Gastrocnemius medialis (tissue), 4 donors: ENCODE measurements at regions not wholly inside any gene's neighbourhood (a gene's known extent, or its start where the extent isn't known, plus 50 kb on each side); places are given as distances from the start of the nearest gene placed in this dataset.
A peak's percentile ranks its signal among the peaks of the same experiment; 100 is the strongest.

Experiments used
- ATAC-seq, 2 donors: fragments of 150-250 bp; one replicate each; pipeline ENCODE4 v1.9.1; 2016
- DNase-seq, 2 donors: peaks; one replicate each; pipeline ENCODE4 v3.0.0-alpha.2; 2019
- H3K27ac ChIP-seq, 4 donors: fragments of 200-600 bp; sonication (generic); 1 replicate in 1 of 4; 2 replicates in 3 of 4; pipeline ENCODE4 v1.5.1; 2016 to 2018; ENCODE audit warnings: mild to moderate bottlenecking in 2 of 4, moderate library complexity in 1 of 4
- H3K27me3 ChIP-seq, 3 donors: fragments of 200-600 bp; sonication (generic) in 2 of 3; 1 replicate in 1 of 3; 2 replicates in 2 of 3; pipeline versions ENCODE4 v1.5.1 to v1.6.0; 2016 to 2019; ENCODE audit warnings: mild to moderate bottlenecking in 1 of 3, moderate library complexity in 1 of 3
- H3K36me3 ChIP-seq, 2 donors: fragments of 200-600 bp; sonication (generic) in 1 of 2; one replicate each; pipeline ENCODE4 v1.5.1; 2017 to 2018
- H3K4me1 ChIP-seq, 2 donors: fragments of 200-600 bp; sonication (generic) in 1 of 2; one replicate each; pipeline ENCODE4 v1.5.1; 2016 to 2017; ENCODE audit warnings: mild to moderate bottlenecking in 2 of 2
- H3K4me3 ChIP-seq, 4 donors: fragments of 200-600 bp; sonication (generic) in 3 of 4; 1 replicate in 1 of 4; 2 replicates in 3 of 4; pipeline ENCODE4 v1.5.1; 2016 to 2019; ENCODE audit warnings: mild to moderate bottlenecking in 2 of 4
- H3K9me3 ChIP-seq, 3 donors: fragments of 200-600 bp; sonication (generic) in 2 of 3; 1 replicate in 1 of 3; 2 replicates in 2 of 3; pipeline ENCODE4 v1.5.1; 2016 to 2019
- POLR2A ChIP-seq, 2 donors: fragments of 450-650 bp; IDR thresholded peaks; one replicate each; pipeline ENCODE4 v1.6.1; 2017; ENCODE audit warnings: antibody characterized with exemption in 2 of 2, mild to moderate bottlenecking in 2 of 2, moderate library complexity in 2 of 2
- in situ Hi-C, 4 donors: fragments of 200-750 bp; cut with MboI; loops; one replicate each; pipeline versions ENCODE4 v1.15.0 to v1.8.0; 2017; ENCODE audit warnings: low sequenced_read_pairs in 4 of 4
- intact Hi-C: fragments of 100-400 bp; cut with DNase I; formaldehyde crosslinking; loops from one replicate; pipeline ENCODE4 v1.15.1; 2023; ENCODE audit warnings: low total_unique reads
- TF ChIP-seq, protein P1 (sequence below), 5 experiments: fragments of 450-650 bp in 3 of 5; fragments of 200-600 bp in 2 of 5; sonication (generic) in 2 of 5; IDR thresholded peaks in 4 of 5; conservative IDR thresholded peaks in 1 of 5; 1 replicate in 4 of 5; 2 replicates in 1 of 5; pipeline ENCODE4 v1.5.1; 2016 to 2019; ENCODE audit warnings: antibody characterized with exemption in 5 of 5, mild to moderate bottlenecking in 3 of 5, moderate library complexity in 3 of 5

- Histone ChIP-seq H3K27me3 (no peaks in the 10 kb centered on the region), H3K4me3 (no peak overlapping the region), H3K27ac (no peak overlapping the region), H3K4me1 (no peaks in the 10 kb centered on the region), H3K9me3 (no peaks in the 10 kb centered on the region), H3K36me3 (no peaks in the 10 kb centered on the region)
- DNase-seq (no peak), ATAC-seq (no peak)
- TF ChIP-seq, protein P1, sequence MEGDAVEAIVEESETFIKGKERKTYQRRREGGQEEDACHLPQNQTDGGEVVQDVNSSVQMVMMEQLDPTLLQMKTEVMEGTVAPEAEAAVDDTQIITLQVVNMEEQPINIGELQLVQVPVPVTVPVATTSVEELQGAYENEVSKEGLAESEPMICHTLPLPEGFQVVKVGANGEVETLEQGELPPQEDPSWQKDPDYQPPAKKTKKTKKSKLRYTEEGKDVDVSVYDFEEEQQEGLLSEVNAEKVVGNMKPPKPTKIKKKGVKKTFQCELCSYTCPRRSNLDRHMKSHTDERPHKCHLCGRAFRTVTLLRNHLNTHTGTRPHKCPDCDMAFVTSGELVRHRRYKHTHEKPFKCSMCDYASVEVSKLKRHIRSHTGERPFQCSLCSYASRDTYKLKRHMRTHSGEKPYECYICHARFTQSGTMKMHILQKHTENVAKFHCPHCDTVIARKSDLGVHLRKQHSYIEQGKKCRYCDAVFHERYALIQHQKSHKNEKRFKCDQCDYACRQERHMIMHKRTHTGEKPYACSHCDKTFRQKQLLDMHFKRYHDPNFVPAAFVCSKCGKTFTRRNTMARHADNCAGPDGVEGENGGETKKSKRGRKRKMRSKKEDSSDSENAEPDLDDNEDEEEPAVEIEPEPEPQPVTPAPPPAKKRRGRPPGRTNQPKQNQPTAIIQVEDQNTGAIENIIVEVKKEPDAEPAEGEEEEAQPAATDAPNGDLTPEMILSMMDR (IDR thresholded peaks at IDR 0.05 in 4 of 5, conservative IDR thresholded peaks at IDR 0.05 in 1 of 5): no peak
- TF ChIP-seq POLR2A (IDR thresholded peaks at IDR 0.05): no peak
- intact Hi-C loops: no loop called here
- in situ Hi-C loops: loop anchor here (5.0 to 25.0 kb wide), 6 partner anchors 187 to 410 kb away; no protein-coding TSS in a partner anchor
Measured at GRCh38 chr9:124124729-124125650, 113.4 kb downstream of the LHX2 start.

- H3K9me3 ChIP-seq: no peaks in the 10 kb centered on the region
- in situ Hi-C loops (loop anchor here (5.0 to 25.0 kb wide), 6 partner anchors 187 to 409 kb away; no protein-coding TSS in a partner anchor), intact Hi-C loops (no loop called here)
- H3K4me3 ChIP-seq: no peak overlapping the region
- H3K36me3 ChIP-seq: no peaks in the 10 kb centered on the region
- TF ChIP-seq, protein P1 (IDR thresholded peaks at IDR 0.05 in 4 of 5, conservative IDR thresholded peaks at IDR 0.05 in 1 of 5): no peak
- no peak for TF ChIP-seq POLR2A (IDR thresholded peaks at IDR 0.05)
- no peaks in the 10 kb centered on the region for H3K4me1 ChIP-seq
- DNase-seq: no peak
- no peak for ATAC-seq
- H3K27me3 ChIP-seq: no peaks in the 10 kb centered on the region
- no peak overlapping the region for H3K27ac ChIP-seq
Measured at GRCh38 chr9:124125651-124125977, 114.0 kb downstream of the LHX2 start.

DNA sequence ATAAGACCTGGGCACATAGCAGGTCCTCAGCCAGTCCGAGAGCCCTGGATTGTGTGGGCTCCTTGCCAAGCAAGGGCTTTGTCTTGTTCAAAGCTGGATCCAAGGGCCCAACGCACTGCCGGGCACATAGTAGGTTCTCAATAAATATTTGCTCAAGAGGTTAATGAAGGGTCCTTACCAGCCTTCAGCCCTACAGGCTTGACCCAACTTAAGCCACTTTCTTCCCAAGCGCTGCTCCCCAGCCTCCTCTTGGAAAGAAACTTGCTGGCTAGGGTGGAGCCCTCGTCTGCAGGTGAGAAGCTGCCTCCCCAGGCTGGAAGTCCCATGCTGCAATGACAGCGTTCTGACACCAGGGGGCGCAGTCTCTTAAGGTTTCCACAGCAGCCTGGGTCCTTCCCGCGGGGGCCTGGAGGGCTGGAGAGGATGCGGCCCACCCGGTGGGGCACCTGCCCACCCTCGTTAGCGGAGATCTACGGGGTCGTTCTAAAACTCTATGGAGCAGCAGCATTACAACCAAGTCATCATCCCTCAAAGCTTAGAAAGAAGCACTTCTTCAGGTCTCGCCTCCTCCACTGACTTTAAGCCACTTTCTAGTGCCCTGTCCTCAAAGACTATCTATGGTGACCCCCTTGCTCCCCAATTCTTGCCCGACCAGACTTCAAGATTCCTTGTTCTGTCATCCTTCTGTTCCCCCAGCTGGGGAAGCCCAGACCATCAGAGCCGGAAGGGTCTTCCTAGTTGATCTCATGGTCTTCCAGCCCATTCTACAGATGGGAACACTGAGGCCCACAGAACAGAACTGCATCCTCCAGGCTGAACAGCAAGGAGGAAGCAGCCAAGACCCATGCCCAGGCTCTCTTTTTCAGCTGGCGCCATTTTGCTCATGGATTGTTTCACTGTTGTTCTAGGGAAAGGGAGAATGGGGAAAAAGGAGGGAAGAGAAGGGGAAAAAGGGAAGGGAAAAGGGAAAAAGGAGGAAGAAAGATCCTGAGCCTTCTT is 115.4 kb downstream of the LHX2 start:
- no peak for TF ChIP-seq POLR2A (IDR thresholded peaks at IDR 0.05)
- TF ChIP-seq, protein P1 (IDR thresholded peaks at IDR 0.05 in 4 of 5, conservative IDR thresholded peaks at IDR 0.05 in 1 of 5): peak; percentile 84 to 96 (median 95)
- DNase-seq: peak; percentile 16 to 58
- no peaks in the 10 kb centered on the region for H3K9me3 ChIP-seq
- peak; percentile 54 to 68 for ATAC-seq
- no peaks in the 10 kb centered on the region for H3K4me1 ChIP-seq
- in situ Hi-C loops: loop anchor here (5.0 to 25.0 kb wide), 6 partner anchors 185 to 408 kb away; no protein-coding TSS in a partner anchor
- H3K27me3 ChIP-seq: no peaks in the 10 kb centered on the region
- intact Hi-C loops: loop anchor here (2.0 kb wide), 2 partner anchors 192 to 410 kb away; no protein-coding TSS in a partner anchor
- H3K4me3 ChIP-seq: no peak overlapping the region
- no peaks in the 10 kb centered on the region for H3K36me3 ChIP-seq
- no peak overlapping the region for H3K27ac ChIP-seq

DNA sequence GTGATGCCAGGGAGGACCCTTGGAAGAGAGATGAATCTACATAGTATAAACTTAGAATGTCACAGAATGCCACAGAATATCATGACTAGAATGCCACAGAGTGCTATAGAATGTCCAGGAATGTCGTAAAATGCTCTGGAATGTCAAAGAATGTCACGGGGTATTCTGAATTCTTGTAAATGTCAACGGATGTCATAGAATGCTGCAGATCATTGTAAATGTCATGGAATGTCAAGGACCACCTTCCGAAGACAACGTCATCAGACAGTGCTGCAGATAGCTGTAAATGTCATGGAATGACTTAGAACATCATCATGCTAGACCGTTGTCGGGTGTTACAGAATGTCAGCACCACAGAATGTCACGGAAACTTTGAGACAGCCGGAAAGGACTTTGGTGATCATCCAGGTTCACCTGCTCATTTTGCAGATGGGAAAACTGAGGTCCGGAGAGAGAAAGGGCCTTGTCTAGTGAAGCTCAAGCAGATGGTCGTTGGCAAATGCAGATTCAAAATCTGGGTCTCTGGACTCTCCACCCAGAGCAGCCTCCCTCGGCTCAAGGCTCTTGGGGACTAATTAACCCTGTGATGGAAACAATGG is 117.1 kb downstream of the LHX2 start:
- Histone ChIP-seq H3K9me3 (no peaks in the 10 kb centered on the region), H3K27me3 (no peaks in the 10 kb centered on the region), H3K4me3 (no peak overlapping the region), H3K4me1 (no peaks in the 10 kb centered on the region), H3K27ac (no peak overlapping the region), H3K36me3 (no peaks in the 10 kb centered on the region)
- in situ Hi-C loops: loop anchor here (5.0 to 25.0 kb wide), 6 partner anchors 184 to 406 kb away; no protein-coding TSS in a partner anchor
- ATAC-seq: no peak
- intact Hi-C loops: no loop called here
- no peak for DNase-seq
- no peak for TF ChIP-seq POLR2A (IDR thresholded peaks at IDR 0.05)
- TF ChIP-seq, protein P1 (IDR thresholded peaks at IDR 0.05 in 4 of 5, conservative IDR thresholded peaks at IDR 0.05 in 1 of 5): no peak
